HL-60 (cell line): ENCODE measurements at regions not wholly inside any gene's neighbourhood (a gene's known extent, or its start where the extent isn't known, plus 50 kb on each side); places are given as distances from the start of the nearest gene placed in this dataset.

Experiments used
- CTCF ChIP-seq: IDR thresholded peaks from one replicate; pipeline ENCODE4 v1.5.1; 2011; ENCODE audit warnings: low read length, control low read depth, inconsistent platforms; ENCODE audit not compliant: insufficient read depth
- GABPA ChIP-seq: IDR thresholded peaks from 2 replicates; pipeline ENCODE4 v1.6.1; 2012; ENCODE audit warnings: low read depth
- REST ChIP-seq: IDR thresholded peaks from 2 replicates; pipeline ENCODE4 v1.6.1; 2012; ENCODE audit warnings: low read depth; ENCODE audit not compliant: insufficient replicate concordance
- SPI1 ChIP-seq: IDR thresholded peaks from 2 replicates; pipeline ENCODE4 v1.6.1; 2012; ENCODE audit warnings: low read depth, mild to moderate bottlenecking, borderline replicate concordance

- TF ChIP-seq CTCF (no peak), REST (no peak), GABPA (no peak), SPI1 (no peak)
Observed at GRCh38 chr12:73374360-73374759, 1102.2 kb downstream of the TRHDE start.
